Breast epithelium (tissue), 4 donors: ENCODE measurements at regions not wholly inside any gene's neighbourhood (a gene's known extent, or its start where the extent isn't known, plus 50 kb on each side); places are given as distances from the start of the nearest gene placed in this dataset.

Source experiments
- DNase-seq, 2 donors: peaks; one replicate each; pipeline ENCODE4 v3.0.0-alpha.2; 2019; ENCODE audit warnings: low spot score in 2 of 2
- H3K27ac ChIP-seq, 2 donors: fragments of 200-600 bp; sonication (generic) in 1 of 2; one replicate each; pipeline ENCODE4 v1.5.1; 2016 to 2019; ENCODE audit warnings: mild to moderate bottlenecking in 1 of 2
- H3K27me3 ChIP-seq, 2 donors: fragments of 200-600 bp; sonication (generic) in 1 of 2; one replicate each; pipeline versions ENCODE4 v1.5.1 to v1.6.0; 2017 to 2019; ENCODE audit warnings: control low read depth in 1 of 2, mild to moderate bottlenecking in 1 of 2
- H3K36me3 ChIP-seq: fragments of 200-600 bp; one replicate; pipeline ENCODE4 v1.5.1; 2019
- H3K4me1 ChIP-seq, 2 donors: fragments of 200-600 bp; sonication (generic); one replicate each; pipeline ENCODE4 v1.5.1; 2016 to 2019; ENCODE audit warnings: control low read depth in 1 of 2
- H3K4me3 ChIP-seq, 3 donors: fragments of 200-600 bp; sonication (generic); 1 replicate in 2 of 3; 2 replicates in 1 of 3; pipeline ENCODE4 v1.5.1; 2016 to 2019; ENCODE audit warnings: mild to moderate bottlenecking in 3 of 3, moderate library complexity in 2 of 3
- H3K9me3 ChIP-seq, 2 donors: fragments of 200-600 bp; sonication (generic) in 1 of 2; one replicate each; pipeline ENCODE4 v1.5.1; 2016 to 2019; ENCODE audit warnings: control low read depth in 1 of 2
- CTCF ChIP-seq, 3 donors: fragments of 450-650 bp; IDR thresholded peaks; one replicate each; pipeline ENCODE4 v1.5.1; 2016 to 2017; ENCODE audit warnings: antibody characterized with exemption in 3 of 3, mild to moderate bottlenecking in 3 of 3, moderate library complexity in 3 of 3
- POLR2A ChIP-seq: fragments of 450-650 bp; IDR thresholded peaks from one replicate; pipeline ENCODE4 v1.6.1; 2016; ENCODE audit warnings: antibody characterized with exemption, mild to moderate bottlenecking, moderate library complexity
- POLR2AphosphoS5 ChIP-seq, 3 donors: sonication (generic); formaldehyde crosslinking; IDR thresholded peaks; one replicate each; pipeline ENCODE4 v1.6.1; 2017; ENCODE audit warnings: antibody characterized with exemption in 3 of 3
- intact Hi-C: fragments of 100-400 bp; cut with DNase I; formaldehyde crosslinking; loops from one replicate; pipeline ENCODE4 v1.15.1; 2023; ENCODE audit warnings: low total_unique reads

- peak overlapping the region; percentile 62 to 76 for H3K27ac ChIP-seq
- intact Hi-C loops: no loop called here
- peak in 1 of 2 donors; percentile 21 for DNase-seq
- no peaks in the 10 kb centered on the region for H3K9me3 ChIP-seq
- no peak overlapping the region for H3K4me3 ChIP-seq
- no peaks in the 10 kb centered on the region for H3K4me1 ChIP-seq
- no peaks in the 10 kb centered on the region for H3K36me3 ChIP-seq
- TF ChIP-seq POLR2AphosphoS5 (IDR thresholded peaks at IDR 0.05): no peak
- no peak for TF ChIP-seq POLR2A
- H3K27me3 ChIP-seq: no peaks in the 10 kb centered on the region
Observed at GRCh38 chr1:219732814-219733491, 120.0 kb upstream of the ZC3H11B start.

GRCh38 chr1:219731771-219732170, 118.9 kb upstream of the ZC3H11B start:
- TF ChIP-seq CTCF (IDR thresholded peaks at IDR 0.05): peak in 1 of 3 donors; percentile 34
- no peak for TF ChIP-seq POLR2AphosphoS5 (IDR thresholded peaks at IDR 0.05)

GRCh38 chr1:219726480-219727272, 113.8 kb upstream of the ZC3H11B start:
- no peak for DNase-seq
- Histone ChIP-seq H3K9me3 (peaks cover 13 to 16% of the 10 kb centered on the region in 2 donors), H3K27me3 (no peaks in the 10 kb centered on the region), H3K36me3 (no peaks in the 10 kb centered on the region), H3K27ac (no peak overlapping the region), H3K4me1 (no peaks in the 10 kb centered on the region), H3K4me3 (no peak overlapping the region)
- intact Hi-C loops: no loop called here
- no peak for TF ChIP-seq POLR2A
- TF ChIP-seq POLR2AphosphoS5 (IDR thresholded peaks at IDR 0.05): no peak
- no peak for TF ChIP-seq CTCF (IDR thresholded peaks at IDR 0.05)

More at GRCh38 chr1:219731771-219732170, 118.9 kb upstream of the ZC3H11B start:
- intact Hi-C loops: no loop called here
- Histone ChIP-seq H3K36me3 (no peaks in the 10 kb centered on the region), H3K27me3 (no peaks in the 10 kb centered on the region), H3K27ac (peak overlapping the region; percentile 62 to 76), H3K9me3 (peaks cover 0 to 7% of the 10 kb centered on the region in 2 donors), H3K4me1 (no peaks in the 10 kb centered on the region), H3K4me3 (no peak overlapping the region)
- no peak for DNase-seq

- Histone ChIP-seq H3K27me3 (no peaks in the 10 kb centered on the region), H3K27ac (no peak overlapping the region), H3K4me3 (no peak overlapping the region), H3K4me1 (no peaks in the 10 kb centered on the region), H3K36me3 (no peaks in the 10 kb centered on the region), H3K9me3 (peaks cover 13 to 16% of the 10 kb centered on the region in 2 donors)
- intact Hi-C loops: no loop called here
- TF ChIP-seq CTCF (IDR thresholded peaks at IDR 0.05) (no peak), POLR2A (no peak), POLR2AphosphoS5 (IDR thresholded peaks at IDR 0.05) (no peak)
- DNase-seq: no peak
Observed at GRCh38 chr1:219724440-219724839, 111.5 kb upstream of the ZC3H11B start.

GRCh38 chr1:219717536-219717935, 104.6 kb upstream of the ZC3H11B start:
- no peaks in the 10 kb centered on the region for H3K27me3 ChIP-seq
- H3K4me1 ChIP-seq: no peaks in the 10 kb centered on the region
- intact Hi-C loops: no loop called here
- no peak for TF ChIP-seq POLR2A
- no peak for TF ChIP-seq CTCF (IDR thresholded peaks at IDR 0.05)
- no peak for TF ChIP-seq POLR2AphosphoS5 (IDR thresholded peaks at IDR 0.05)
- H3K36me3 ChIP-seq: no peaks in the 10 kb centered on the region
- no peaks in the 10 kb centered on the region for H3K9me3 ChIP-seq
- H3K27ac ChIP-seq: no peak overlapping the region
- no peak overlapping the region for H3K4me3 ChIP-seq
- no peak for DNase-seq
